ENCODE measurements at regions not wholly inside any gene's neighbourhood (a gene's known extent, or its start where the extent isn't known, plus 50 kb on each side); places are given as distances from the start of the nearest gene placed in this dataset.

DNA sequence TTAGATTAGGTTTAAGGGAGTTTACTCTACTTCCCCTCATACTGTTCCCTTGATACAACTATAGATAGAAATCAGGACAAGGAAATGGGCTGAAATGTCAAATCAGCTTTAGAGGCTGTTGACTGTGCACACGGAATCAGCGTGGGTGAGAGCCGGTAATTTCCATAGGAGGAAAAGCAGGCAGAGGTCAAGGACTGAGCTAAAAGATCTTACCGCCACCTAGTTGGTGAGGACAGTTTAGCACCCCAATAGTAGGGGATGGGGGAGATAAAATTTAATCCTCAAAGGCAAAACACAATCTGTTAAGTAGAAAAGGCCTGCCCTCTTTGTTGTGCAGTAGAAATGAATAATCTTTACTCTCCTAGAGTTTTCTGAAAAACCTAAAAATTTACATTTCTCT is 1154.5 kb upstream of the CHAC2 start:
- Histone ChIP-seq H3K4me2 (no peak overlapping the region), H3K4me3 (no peak overlapping the region), H3K27me3 (ENCODE audit: insufficient read depth) (no peaks in the 10 kb centered on the region), H3F3A (replicated peaks; ENCODE audit: low read depth) (no peaks in the 10 kb centered on the region), H3K79me2 (replicated peaks; ENCODE audit: insufficient read depth) (no peaks in the 10 kb centered on the region), H4K20me1 (replicated peaks; ENCODE audit: insufficient read depth) (no peaks in the 10 kb centered on the region), H3K36me3 (ENCODE audit: insufficient read depth) (no peaks in the 10 kb centered on the region), H3K9me2 (ENCODE audit: insufficient read depth) (no peaks in the 10 kb centered on the region), H3K27ac (ENCODE audit: low read depth) (no peak overlapping the region), H3K4me1 (ENCODE audit: insufficient read depth) (peaks cover 13% of the 10 kb centered on the region), H2AFZ (no peak overlapping the region)
- Mint-ChIP-seq H3K4me1 (peaks cover 8% of the 10 kb centered on the region), H3K4me3 (no peak overlapping the region), H3K27ac (no peak overlapping the region), H3K27me3 (ENCODE audit: insufficient read depth, low read depth, poor library complexity) (no peaks in the 10 kb centered on the region), H3K9me3 (peaks cover 4% of the 10 kb centered on the region; the same call in 1 of the 3 replicates), H3K36me3 (ENCODE audit: low read depth) (peaks cover 4% of the 10 kb centered on the region; the same call in 1 of the 3 replicates)
- DNase-seq (ENCODE audit: low spot score) (peak; percentile 75), ATAC-seq (peak; percentile 95)
- TF ChIP-seq, protein P1, sequence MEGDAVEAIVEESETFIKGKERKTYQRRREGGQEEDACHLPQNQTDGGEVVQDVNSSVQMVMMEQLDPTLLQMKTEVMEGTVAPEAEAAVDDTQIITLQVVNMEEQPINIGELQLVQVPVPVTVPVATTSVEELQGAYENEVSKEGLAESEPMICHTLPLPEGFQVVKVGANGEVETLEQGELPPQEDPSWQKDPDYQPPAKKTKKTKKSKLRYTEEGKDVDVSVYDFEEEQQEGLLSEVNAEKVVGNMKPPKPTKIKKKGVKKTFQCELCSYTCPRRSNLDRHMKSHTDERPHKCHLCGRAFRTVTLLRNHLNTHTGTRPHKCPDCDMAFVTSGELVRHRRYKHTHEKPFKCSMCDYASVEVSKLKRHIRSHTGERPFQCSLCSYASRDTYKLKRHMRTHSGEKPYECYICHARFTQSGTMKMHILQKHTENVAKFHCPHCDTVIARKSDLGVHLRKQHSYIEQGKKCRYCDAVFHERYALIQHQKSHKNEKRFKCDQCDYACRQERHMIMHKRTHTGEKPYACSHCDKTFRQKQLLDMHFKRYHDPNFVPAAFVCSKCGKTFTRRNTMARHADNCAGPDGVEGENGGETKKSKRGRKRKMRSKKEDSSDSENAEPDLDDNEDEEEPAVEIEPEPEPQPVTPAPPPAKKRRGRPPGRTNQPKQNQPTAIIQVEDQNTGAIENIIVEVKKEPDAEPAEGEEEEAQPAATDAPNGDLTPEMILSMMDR (conservative IDR thresholded peaks at IDR 0.05; ENCODE audit: low read depth in 2 of 2), result peak; percentile 66 to 71
- TF ChIP-seq ZNF114 (CRISPR knock-in tag; IDR thresholded peaks at IDR 0.05), result no peak
- TF ChIP-seq EZH2phosphoT487 (IDR thresholded peaks at IDR 0.05; ENCODE audit: unreplicated experiment), result no peak
- no peak for TF ChIP-seq ZNF331 (CRISPR knock-in tag; IDR thresholded peaks at IDR 0.05; ENCODE audit: low read depth)

DNA sequence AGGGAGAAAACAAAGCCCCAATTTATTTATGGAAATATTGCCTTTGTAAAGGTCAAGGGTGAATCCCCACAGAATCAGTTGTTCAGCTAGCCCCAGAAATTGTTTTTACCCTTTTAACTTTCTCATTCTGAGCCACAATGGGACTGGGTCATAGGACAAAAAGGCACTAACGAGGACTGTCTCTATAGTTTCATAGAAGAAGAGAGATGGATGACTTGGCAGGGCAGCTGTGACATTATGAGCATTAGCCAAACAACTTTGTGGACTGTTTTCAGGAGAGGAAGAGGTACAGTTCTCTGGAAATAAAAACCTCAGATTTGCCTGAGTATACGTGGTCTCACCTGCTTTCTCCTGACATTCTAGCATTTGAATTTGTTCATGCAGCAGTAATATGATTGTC is 1155.8 kb upstream of the CHAC2 start:
- Mint-ChIP-seq H3K9me3 (peaks cover 4% of the 10 kb centered on the region; the same call in 1 of the 3 replicates), H3K27me3 (ENCODE audit: insufficient read depth, low read depth, poor library complexity) (no peaks in the 10 kb centered on the region), H3K27ac (no peak overlapping the region), H3K4me3 (no peak overlapping the region), H3K36me3 (ENCODE audit: low read depth) (peaks cover 4% of the 10 kb centered on the region; the same call in 1 of the 3 replicates), H3K4me1 (no peaks in the 10 kb centered on the region; the same call in 2 of the 3 replicates)
- TF ChIP-seq REST (IDR thresholded peaks at IDR 0.05; ENCODE audit: unreplicated experiment) (no peak), JUNB (IDR thresholded peaks at IDR 0.05; ENCODE audit: unreplicated experiment) (no peak), CREB1 (CRISPR knock-in tag; IDR thresholded peaks at IDR 0.05; ENCODE audit: low read depth) (no peak)
- TF ChIP-seq, protein P1 (conservative IDR thresholded peaks at IDR 0.05; ENCODE audit: low read depth in 2 of 2), result no peak
- no peaks in the 10 kb centered on the region for H3F3A ChIP-seq (replicated peaks; ENCODE audit: low read depth)
- no peaks in the 10 kb centered on the region for H3K27me3 ChIP-seq (ENCODE audit: insufficient read depth)
- DNase-seq (ENCODE audit: low spot score) (no peak), ATAC-seq (no peak)
- no peak overlapping the region for H3K4me3 ChIP-seq
- no peaks in the 10 kb centered on the region for H3K9me2 ChIP-seq (ENCODE audit: insufficient read depth)
- no peak overlapping the region for H3K27ac ChIP-seq (ENCODE audit: low read depth)
- no peaks in the 10 kb centered on the region for H4K20me1 ChIP-seq (replicated peaks; ENCODE audit: insufficient read depth)
- no peaks in the 10 kb centered on the region for H3K4me1 ChIP-seq (ENCODE audit: insufficient read depth)
- H3K79me2 ChIP-seq (replicated peaks; ENCODE audit: insufficient read depth), result no peaks in the 10 kb centered on the region
- H3K36me3 ChIP-seq (ENCODE audit: insufficient read depth), result no peaks in the 10 kb centered on the region
- no peak overlapping the region for H3K4me2 ChIP-seq
- no peak overlapping the region for H2AFZ ChIP-seq

All from GM23338 (cell line).